NB4 (cell line): ENCODE measurements at regions not wholly inside any gene's neighbourhood (a gene's known extent, or its start where the extent isn't known, plus 50 kb on each side); places are given as distances from the start of the nearest gene placed in this dataset.

ENCODE experiments used
- DNase-seq: peaks from one replicate; pipeline ENCODE4 v3.0.0; 2010; ENCODE audit warnings: low read depth
- H3K4me3 ChIP-seq: one replicate; pipeline ENCODE4 v1.5.1; 2011; ENCODE audit warnings: mild to moderate bottlenecking, low read depth, low read length, moderate library complexity
- CTCF ChIP-seq: IDR thresholded peaks from one replicate; pipeline ENCODE4 v1.5.1; 2012; ENCODE audit warnings: low read depth, low read length
- MAX ChIP-seq: IDR thresholded peaks from 2 replicates; pipeline ENCODE4 v1.6.1; 2011; ENCODE audit warnings: low read depth, low read length
- MYC ChIP-seq: IDR thresholded peaks from 2 replicates; pipeline ENCODE4 v1.6.1; 2011; ENCODE audit warnings: low read depth, low read length
- POLR2A ChIP-seq: IDR thresholded peaks from 2 replicates; pipeline ENCODE4 v1.6.1; 2011; ENCODE audit warnings: mild to moderate bottlenecking; ENCODE audit not compliant: insufficient read length; ENCODE audit errors: extremely low read depth

- no peak for TF ChIP-seq POLR2A
- no peak for TF ChIP-seq MAX
- TF ChIP-seq MYC, result no peak
- TF ChIP-seq CTCF, result no peak
- no peak overlapping the region for H3K4me3 ChIP-seq
- DNase-seq, result no peak
Measured at GRCh38 chr1:4207842-4208692, 308.0 kb upstream of the C1orf174 start.

GRCh38 chr1:4210043-4210442 lies 310.0 kb upstream of the C1orf174 start:
- DNase-seq, result no peak
- TF ChIP-seq CTCF (no peak), POLR2A (no peak), MAX (no peak), MYC (no peak)
- H3K4me3 ChIP-seq, result no peak overlapping the region

- no peak overlapping the region for H3K4me3 ChIP-seq
- DNase-seq, result no peak
- TF ChIP-seq CTCF (no peak), POLR2A (no peak), MYC (no peak), MAX (no peak)
Measured at GRCh38 chr1:4212796-4213195, 312.7 kb upstream of the C1orf174 start.

- DNase-seq, result no peak
- no peak overlapping the region for H3K4me3 ChIP-seq
- TF ChIP-seq MYC (no peak), POLR2A (no peak), MAX (no peak), CTCF (no peak)
Measured at GRCh38 chr1:4213366-4213973, 313.4 kb upstream of the C1orf174 start.

- no peak for DNase-seq
- no peak overlapping the region for H3K4me3 ChIP-seq
- no peak for TF ChIP-seq MAX
- TF ChIP-seq CTCF, result no peak
- TF ChIP-seq POLR2A, result no peak
- TF ChIP-seq MYC, result no peak
Measured at GRCh38 chr1:4214826-4215225, 314.8 kb upstream of the C1orf174 start.
